ENCODE measurements at regions not wholly inside any gene's neighbourhood (a gene's known extent, or its start where the extent isn't known, plus 50 kb on each side); places are given as distances from the start of the nearest gene placed in this dataset.
"Not testable (repeated sequence)": the region's sequence is repeated elsewhere in the genome, so short reads cannot be mapped to it uniquely, and the experiment has no call there.

GRCh38 chr3:176149567-176149966, 1047.7 kb downstream of the TBL1XR1 start:
- no peaks in the 10 kb centered on the region for H3K4me1 ChIP-seq (ENCODE audit: insufficient read depth, low read length)
- H3K4me3 ChIP-seq (ENCODE audit: low read depth in 1 of 2, low read length in 2 of 2), result no peak overlapping the region
- no peaks in the 10 kb centered on the region for H3K27me3 ChIP-seq (ENCODE audit: control insufficient read depth in 1 of 2, insufficient read depth in 2 of 2, low read length in 2 of 2)
- no peaks in the 10 kb centered on the region for H3K9me3 ChIP-seq (ENCODE audit: low read length)
- H3K9ac ChIP-seq (ENCODE audit: low read length), result no peak overlapping the region
- H3K27ac ChIP-seq (ENCODE audit: low read depth, low read length), result no peak overlapping the region
- no peaks in the 10 kb centered on the region for H3K36me3 ChIP-seq (ENCODE audit: insufficient read depth, low read length)

- Histone ChIP-seq H3K36me3 (ENCODE audit: insufficient read depth, low read length) (no peaks in the 10 kb centered on the region), H3K9me3 (ENCODE audit: low read length) (no peaks in the 10 kb centered on the region), H3K27ac (ENCODE audit: low read depth, low read length) (no peak overlapping the region), H3K9ac (ENCODE audit: low read length) (no peak overlapping the region), H3K4me3 (ENCODE audit: low read depth in 1 of 2, low read length in 2 of 2) (no peak overlapping the region), H3K4me1 (ENCODE audit: insufficient read depth, low read length) (no peaks in the 10 kb centered on the region), H3K27me3 (ENCODE audit: control insufficient read depth in 1 of 2, insufficient read depth in 2 of 2, low read length in 2 of 2) (no peaks in the 10 kb centered on the region)
Measured at GRCh38 chr3:176147251-176147650, 1050.0 kb downstream of the TBL1XR1 start.

- no peaks in the 10 kb centered on the region for H3K9me3 ChIP-seq (ENCODE audit: low read length)
- H3K36me3 ChIP-seq (ENCODE audit: insufficient read depth, low read length), result no peaks in the 10 kb centered on the region
- no peak overlapping the region for H3K9ac ChIP-seq (ENCODE audit: low read length)
- H3K27ac ChIP-seq (ENCODE audit: low read depth, low read length), result no peak overlapping the region
- no peaks in the 10 kb centered on the region for H3K27me3 ChIP-seq (ENCODE audit: control insufficient read depth in 1 of 2, insufficient read depth in 2 of 2, low read length in 2 of 2)
- H3K4me1 ChIP-seq (ENCODE audit: insufficient read depth, low read length), result no peaks in the 10 kb centered on the region
- no peak overlapping the region for H3K4me3 ChIP-seq (ENCODE audit: low read depth in 1 of 2, low read length in 2 of 2)
Measured at GRCh38 chr3:176141837-176142236, 1055.4 kb downstream of the TBL1XR1 start.

- no peaks in the 10 kb centered on the region for H3K9me3 ChIP-seq (ENCODE audit: low read length)
- no peaks in the 10 kb centered on the region for H3K27me3 ChIP-seq (ENCODE audit: control insufficient read depth in 1 of 2, insufficient read depth in 2 of 2, low read length in 2 of 2)
- no peak overlapping the region for H3K9ac ChIP-seq (ENCODE audit: low read length)
- no peaks in the 10 kb centered on the region for H3K4me1 ChIP-seq (ENCODE audit: insufficient read depth, low read length)
- H3K4me3 ChIP-seq (ENCODE audit: low read depth in 1 of 2, low read length in 2 of 2), result no peak overlapping the region
- no peak overlapping the region for H3K27ac ChIP-seq (ENCODE audit: low read depth, low read length)
- H3K36me3 ChIP-seq (ENCODE audit: insufficient read depth, low read length), result no peaks in the 10 kb centered on the region
Measured at GRCh38 chr3:176120507-176120906, 1076.8 kb downstream of the TBL1XR1 start.

- Histone ChIP-seq H3K4me3 (ENCODE audit: low read depth in 1 of 2, low read length in 2 of 2) (no peak overlapping the region), H3K9ac (ENCODE audit: low read length) (no peak overlapping the region), H3K9me3 (ENCODE audit: low read length) (no peaks in the 10 kb centered on the region), H3K4me1 (ENCODE audit: insufficient read depth, low read length) (no peaks in the 10 kb centered on the region), H3K27ac (ENCODE audit: low read depth, low read length) (no peak overlapping the region), H3K36me3 (ENCODE audit: insufficient read depth, low read length) (no peaks in the 10 kb centered on the region), H3K27me3 (ENCODE audit: control insufficient read depth in 1 of 2, insufficient read depth in 2 of 2, low read length in 2 of 2) (no peaks in the 10 kb centered on the region)
Measured at GRCh38 chr3:176119826-176120225, 1077.5 kb downstream of the TBL1XR1 start.

- Histone ChIP-seq H3K36me3 (ENCODE audit: insufficient read depth, low read length) (no peaks in the 10 kb centered on the region), H3K4me1 (ENCODE audit: insufficient read depth, low read length) (no peaks in the 10 kb centered on the region), H3K4me3 (ENCODE audit: low read depth in 1 of 2, low read length in 2 of 2) (no peak overlapping the region), H3K27me3 (ENCODE audit: control insufficient read depth in 1 of 2, insufficient read depth in 2 of 2, low read length in 2 of 2) (no peaks in the 10 kb centered on the region), H3K9me3 (ENCODE audit: low read length) (no peaks in the 10 kb centered on the region), H3K27ac (ENCODE audit: low read depth, low read length) (no peak overlapping the region), H3K9ac (ENCODE audit: low read length) (no peak overlapping the region)
Measured at GRCh38 chr3:176106380-176106779, 1090.9 kb downstream of the TBL1XR1 start.

GRCh38 chr3:176097027-176097426, 1100.3 kb downstream of the TBL1XR1 start:
- H3K27me3 ChIP-seq (ENCODE audit: control insufficient read depth in 1 of 2, insufficient read depth in 2 of 2, low read length in 2 of 2), result no peaks in the 10 kb centered on the region
- no peaks in the 10 kb centered on the region for H3K9me3 ChIP-seq (ENCODE audit: low read length)
- H3K36me3 ChIP-seq (ENCODE audit: insufficient read depth, low read length), result no peaks in the 10 kb centered on the region
- no peak overlapping the region for H3K27ac ChIP-seq (ENCODE audit: low read depth, low read length)
- no peak overlapping the region for H3K4me3 ChIP-seq (ENCODE audit: low read depth in 1 of 2, low read length in 2 of 2)
- H3K4me1 ChIP-seq (ENCODE audit: insufficient read depth, low read length), result no peaks in the 10 kb centered on the region
- H3K9ac ChIP-seq (ENCODE audit: low read length), result no peak overlapping the region

GRCh38 chr3:176093892-176094291, 1103.4 kb downstream of the TBL1XR1 start:
- H3K4me3 ChIP-seq (ENCODE audit: low read depth in 1 of 2, low read length in 2 of 2); H3K9ac ChIP-seq (ENCODE audit: low read length); H3K36me3 ChIP-seq (ENCODE audit: insufficient read depth, low read length); H3K9me3 ChIP-seq (ENCODE audit: low read length); H3K4me1 ChIP-seq (ENCODE audit: insufficient read depth, low read length); H3K27me3 ChIP-seq (ENCODE audit: control insufficient read depth in 1 of 2, insufficient read depth in 2 of 2, low read length in 2 of 2); H3K27ac ChIP-seq (ENCODE audit: low read depth, low read length): not testable (repeated sequence)

- Histone ChIP-seq H3K9ac (ENCODE audit: low read length) (no peak overlapping the region), H3K9me3 (ENCODE audit: low read length) (no peaks in the 10 kb centered on the region), H3K27ac (ENCODE audit: low read depth, low read length) (no peak overlapping the region), H3K27me3 (ENCODE audit: control insufficient read depth in 1 of 2, insufficient read depth in 2 of 2, low read length in 2 of 2) (no peaks in the 10 kb centered on the region), H3K4me3 (ENCODE audit: low read depth in 1 of 2, low read length in 2 of 2) (no peak overlapping the region), H3K36me3 (ENCODE audit: insufficient read depth, low read length) (no peaks in the 10 kb centered on the region), H3K4me1 (ENCODE audit: insufficient read depth, low read length) (no peaks in the 10 kb centered on the region)
Measured at GRCh38 chr3:176090727-176091126, 1106.6 kb downstream of the TBL1XR1 start.

- H3K9ac ChIP-seq (ENCODE audit: low read length), result no peak overlapping the region
- no peaks in the 10 kb centered on the region for H3K9me3 ChIP-seq (ENCODE audit: low read length)
- H3K4me1 ChIP-seq (ENCODE audit: insufficient read depth, low read length), result no peaks in the 10 kb centered on the region
- no peak overlapping the region for H3K27ac ChIP-seq (ENCODE audit: low read depth, low read length)
- no peaks in the 10 kb centered on the region for H3K27me3 ChIP-seq (ENCODE audit: control insufficient read depth in 1 of 2, insufficient read depth in 2 of 2, low read length in 2 of 2)
- H3K4me3 ChIP-seq (ENCODE audit: low read depth in 1 of 2, low read length in 2 of 2), result no peak overlapping the region
- H3K36me3 ChIP-seq (ENCODE audit: insufficient read depth, low read length), result no peaks in the 10 kb centered on the region
Measured at GRCh38 chr3:176088962-176089383, 1108.3 kb downstream of the TBL1XR1 start.

GRCh38 chr3:176087066-176087697, 1110.1 kb downstream of the TBL1XR1 start:
- Histone ChIP-seq H3K4me1 (ENCODE audit: insufficient read depth, low read length) (no peaks in the 10 kb centered on the region), H3K4me3 (ENCODE audit: low read depth in 1 of 2, low read length in 2 of 2) (no peak overlapping the region), H3K9me3 (ENCODE audit: low read length) (no peaks in the 10 kb centered on the region), H3K36me3 (ENCODE audit: insufficient read depth, low read length) (no peaks in the 10 kb centered on the region), H3K27me3 (ENCODE audit: control insufficient read depth in 1 of 2, insufficient read depth in 2 of 2, low read length in 2 of 2) (no peaks in the 10 kb centered on the region), H3K27ac (ENCODE audit: low read depth, low read length) (no peak overlapping the region), H3K9ac (ENCODE audit: low read length) (no peak overlapping the region)

- Histone ChIP-seq H3K4me1 (ENCODE audit: insufficient read depth, low read length) (no peaks in the 10 kb centered on the region), H3K9me3 (ENCODE audit: low read length) (no peaks in the 10 kb centered on the region), H3K27me3 (ENCODE audit: control insufficient read depth in 1 of 2, insufficient read depth in 2 of 2, low read length in 2 of 2) (no peaks in the 10 kb centered on the region), H3K4me3 (ENCODE audit: low read depth in 1 of 2, low read length in 2 of 2) (no peak overlapping the region), H3K27ac (ENCODE audit: low read depth, low read length) (no peak overlapping the region), H3K9ac (ENCODE audit: low read length) (no peak overlapping the region), H3K36me3 (ENCODE audit: insufficient read depth, low read length) (no peaks in the 10 kb centered on the region)
Measured at GRCh38 chr3:176079785-176080184, 1117.5 kb downstream of the TBL1XR1 start.
